ENCODE measurements at regions not wholly inside any gene's neighbourhood (a gene's known extent, or its start where the extent isn't known, plus 50 kb on each side); places are given as distances from the start of the nearest gene placed in this dataset.

GRCh38 chr3:177576746-177577145 lies 379.5 kb upstream of the TBL1XR1 start:
- no peak for TF ChIP-seq CTCF (IDR thresholded peaks at IDR 0.05)
- TF ChIP-seq POLR2A (IDR thresholded peaks at IDR 0.05), result no peak
- no peak for TF ChIP-seq EP300 (IDR thresholded peaks at IDR 0.05)

Data from ovary (tissue), 3 donors.